GM12872 (cell line): ENCODE measurements at regions not wholly inside any gene's neighbourhood (a gene's known extent, or its start where the extent isn't known, plus 50 kb on each side); places are given as distances from the start of the nearest gene placed in this dataset.

Source experiments
- CTCF ChIP-seq: IDR thresholded peaks from 3 replicates; pipeline ENCODE4 v1.5.1; 2011; ENCODE audit warnings: low read depth, mild to moderate bottlenecking, low read length, moderate library complexity; ENCODE audit not compliant: insufficient read depth

DNA sequence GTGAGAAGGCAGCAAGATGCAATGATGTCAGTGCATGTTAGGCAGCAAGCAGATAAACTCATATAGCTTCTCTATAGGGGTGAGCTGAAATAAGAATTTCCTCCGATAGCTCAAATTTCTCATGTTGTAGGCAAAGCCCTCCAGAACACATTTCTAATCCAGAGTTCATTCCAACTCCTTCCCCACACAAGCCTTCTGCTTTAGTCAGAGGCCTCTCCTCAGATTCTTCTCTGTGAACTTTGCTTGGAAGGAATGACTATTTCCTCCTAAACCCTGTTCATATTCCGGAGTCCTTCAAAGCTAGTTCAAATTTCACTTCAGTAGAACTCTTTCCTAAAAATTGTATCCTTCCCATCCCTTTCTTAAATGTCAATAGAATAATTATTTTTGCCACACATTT lies 144.8 kb downstream of the KCNJ2 start:
- no peak for TF ChIP-seq CTCF

DNA sequence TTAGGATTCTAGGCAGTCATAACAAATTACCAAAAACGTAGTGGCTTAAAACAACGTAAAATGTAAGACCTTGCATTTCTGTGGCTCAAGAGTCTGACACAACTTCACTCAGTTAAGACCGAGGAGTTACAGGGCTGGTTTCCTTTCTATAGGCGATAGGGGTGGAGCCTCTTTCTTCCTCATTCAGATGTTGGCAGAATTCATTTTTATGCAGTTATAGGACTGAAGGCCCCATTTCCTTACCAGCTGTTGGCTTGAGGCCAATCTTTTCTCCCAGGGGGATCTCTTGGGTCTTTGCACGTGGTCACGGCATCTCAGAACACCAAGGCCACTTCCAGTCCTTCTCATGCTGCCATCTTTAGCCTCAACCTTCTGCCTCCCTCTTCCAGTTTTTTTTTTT lies 145.2 kb downstream of the KCNJ2 start:
- TF ChIP-seq CTCF: no peak

- no peak for TF ChIP-seq CTCF
Observed at GRCh38 chr17:70317421-70317820, 148.1 kb downstream of the KCNJ2 start.

- no peak for TF ChIP-seq CTCF
Observed at GRCh38 chr17:70318051-70318450, 148.7 kb downstream of the KCNJ2 start.

DNA sequence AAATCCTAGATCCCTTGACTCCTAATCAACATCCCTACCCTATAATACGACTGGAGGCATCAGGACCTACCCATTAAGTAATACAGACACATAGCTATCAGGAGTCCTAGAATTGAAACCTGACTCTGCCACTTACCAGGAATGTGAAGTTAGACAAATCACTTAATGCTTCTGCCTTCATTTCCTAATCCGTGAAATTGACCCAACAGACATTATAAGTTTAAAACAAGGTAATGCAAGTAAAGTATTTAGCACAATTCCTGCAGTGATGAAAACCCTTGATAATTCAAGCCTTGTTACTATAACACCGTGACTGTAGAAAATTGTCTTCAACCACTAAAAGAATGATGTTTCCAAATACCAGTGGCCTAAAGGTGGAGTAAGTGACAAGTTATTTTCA lies 150.2 kb downstream of the KCNJ2 start:
- no peak for TF ChIP-seq CTCF

DNA sequence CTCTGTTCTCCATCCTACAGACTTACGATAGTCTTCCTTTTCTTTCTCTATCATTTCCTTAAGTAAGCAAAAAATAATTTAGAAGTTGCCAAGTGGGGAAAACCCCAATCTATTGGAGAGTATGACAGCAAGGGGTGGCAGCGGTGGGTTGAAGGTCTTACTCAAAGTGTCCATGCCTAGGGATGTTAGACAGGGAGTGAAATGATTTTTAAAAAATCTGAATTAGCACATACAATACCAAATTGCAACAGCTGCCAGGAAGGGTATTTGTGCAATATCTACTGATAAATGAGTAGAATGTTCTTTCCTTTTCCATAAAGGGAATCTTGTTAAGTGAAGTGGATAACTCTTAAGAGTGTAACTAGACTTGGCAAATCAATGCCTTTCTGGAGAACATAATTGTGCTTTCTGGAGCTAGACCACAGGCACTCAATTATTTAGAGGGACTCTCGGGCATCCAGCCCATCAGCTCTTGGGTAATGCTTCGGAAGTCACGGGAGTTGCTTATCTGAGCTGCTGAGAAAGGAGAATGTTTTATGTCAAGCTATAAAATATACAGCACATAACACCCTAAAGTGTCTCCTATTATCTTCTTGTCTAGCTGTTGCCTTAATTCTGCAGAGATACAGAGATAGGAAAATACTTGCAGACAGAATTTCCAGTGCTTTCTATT lies 151.5 kb downstream of the KCNJ2 start:
- TF ChIP-seq CTCF: no peak

- no peak for TF ChIP-seq CTCF
Observed at GRCh38 chr17:70321352-70321751, 152.0 kb downstream of the KCNJ2 start.

- no peak for TF ChIP-seq CTCF
Observed at GRCh38 chr17:70323269-70323668, 153.9 kb downstream of the KCNJ2 start.
